Neural cell (in vitro differentiated cells): ENCODE measurements at regions not wholly inside any gene's neighbourhood (a gene's known extent, or its start where the extent isn't known, plus 50 kb on each side); places are given as distances from the start of the nearest gene placed in this dataset.

ENCODE experiments used
- H2AFZ ChIP-seq: fragments of 200-600, 300-800 bp; sonication (generic), shearing (Covaris generic); 2 replicates; pipeline ENCODE4 v1.6.0; 2014; ENCODE audit warnings: low read depth, mild to moderate bottlenecking, antibody characterized with exemption, low read length, moderate library complexity
- H3F3A ChIP-seq: fragments of 200-600 bp; shearing (Covaris generic); 2 replicates; pipeline ENCODE4 v1.6.1; 2016; ENCODE audit warnings: mild to moderate bottlenecking, moderate library complexity, mixed read lengths, antibody characterized with exemption, low read length; ENCODE audit not compliant: insufficient read depth, poor library complexity, severe bottlenecking
- H3K27ac ChIP-seq: fragments of 200-600, 300-800 bp; sonication (generic), shearing (Covaris generic); 2 replicates; pipeline ENCODE4 v1.5.1; 2014; ENCODE audit warnings: mild to moderate bottlenecking, low read length, moderate library complexity
- H3K27me3 ChIP-seq: fragments of 300-800, 200-600 bp; sonication (generic), shearing (Covaris generic); 2 replicates; pipeline ENCODE4 v1.6.0; 2014; ENCODE audit warnings: mild to moderate bottlenecking, low read depth, low read length, moderate library complexity; ENCODE audit not compliant: insufficient read depth
- H3K36me3 ChIP-seq: fragments of 300-800, 200-600 bp; sonication (generic), shearing (Covaris generic); 2 replicates; pipeline ENCODE4 v1.5.1; 2014; ENCODE audit warnings: mild to moderate bottlenecking, antibody characterized with exemption, low read length, moderate library complexity; ENCODE audit not compliant: insufficient read depth
- H3K4me2 ChIP-seq: fragments of 300-800, 200-600 bp; sonication (generic), shearing (Covaris generic); 2 replicates; pipeline ENCODE4 v1.6.0; 2014; ENCODE audit warnings: mild to moderate bottlenecking, low read length
- H3K4me3 ChIP-seq: fragments of 300-800, 200-600 bp; sonication (generic), shearing (Covaris generic); 2 replicates; pipeline ENCODE4 v1.5.1; 2014; ENCODE audit warnings: mild to moderate bottlenecking, low read length, moderate library complexity
- H3K79me2 ChIP-seq: fragments of 200-600 bp; shearing (Covaris generic); replicated peaks from 2 replicates; pipeline ENCODE4 v1.6.0; 2014; ENCODE audit warnings: mild to moderate bottlenecking, low read length, moderate library complexity; ENCODE audit not compliant: insufficient read depth
- H3K9ac ChIP-seq: fragments of 300-800, 200-600 bp; sonication (generic), shearing (Covaris generic); 2 replicates; pipeline ENCODE4 v1.6.1; 2016; ENCODE audit warnings: mild to moderate bottlenecking, low read length, mixed read lengths
- H3K9me2 ChIP-seq: fragments of 200-600 bp; shearing (Covaris generic); 2 replicates; pipeline ENCODE4 v1.6.1; 2016; ENCODE audit warnings: mild to moderate bottlenecking, low read length, mixed read lengths; ENCODE audit not compliant: insufficient read depth
- H3K9me3 ChIP-seq: fragments of 200-600, 300-800 bp; sonication (generic), shearing (Covaris generic); 2 replicates; pipeline ENCODE4 v1.6.1; 2016; ENCODE audit warnings: mild to moderate bottlenecking, mixed run types, low read length, moderate library complexity, mixed read lengths
- H4K20me1 ChIP-seq: fragments of 200-600 bp; shearing (Covaris generic); 2 replicates; pipeline ENCODE4 v1.6.1; 2016; ENCODE audit warnings: mild to moderate bottlenecking, mixed run types; ENCODE audit not compliant: insufficient read depth
- EP300 ChIP-seq: fragments of 450-650 bp; conservative IDR thresholded peaks from 2 replicates; pipeline ENCODE4 v1.6.1; 2014; ENCODE audit warnings: antibody characterized with exemption, mild to moderate bottlenecking, moderate library complexity; ENCODE audit not compliant: poor library complexity, severe bottlenecking
- EZH2 ChIP-seq: fragments of 200-600, 300-800 bp; shearing (Covaris generic), sonication (generic); IDR thresholded peaks from 2 replicates; pipeline ENCODE4 v1.6.1; 2014; ENCODE audit warnings: antibody characterized with exemption, low read length, borderline replicate concordance, mild to moderate bottlenecking; ENCODE audit not compliant: insufficient read depth, poor library complexity, severe bottlenecking
- MXI1 ChIP-seq: fragments of 450-650 bp; conservative IDR thresholded peaks from 2 replicates; pipeline ENCODE4 v1.6.1; 2014; ENCODE audit warnings: antibody characterized with exemption, mild to moderate bottlenecking; ENCODE audit not compliant: poor library complexity, severe bottlenecking
- POLR2AphosphoS5 ChIP-seq: IDR thresholded peaks from 2 replicates; pipeline ENCODE4 v1.6.1; 2012
- RAD21 ChIP-seq: fragments of 450-650 bp; conservative IDR thresholded peaks from 2 replicates; pipeline ENCODE4 v1.6.1; 2014; ENCODE audit warnings: antibody characterized with exemption, mild to moderate bottlenecking, moderate library complexity
- SMC3 ChIP-seq: fragments of 450-650 bp; conservative IDR thresholded peaks from 2 replicates; pipeline ENCODE4 v1.6.1; 2014; ENCODE audit warnings: antibody characterized with exemption, mild to moderate bottlenecking, moderate library complexity; ENCODE audit not compliant: poor library complexity
- TAF1 ChIP-seq: IDR thresholded peaks from 2 replicates; pipeline ENCODE4 v1.6.1; 2012; ENCODE audit warnings: low read depth
- TF ChIP-seq, protein P1 (sequence below): IDR thresholded peaks from 2 replicates; pipeline ENCODE4 v1.6.1; 2012; ENCODE audit warnings: borderline replicate concordance
- TF ChIP-seq, protein P2 (sequence below): fragments of 450-650 bp; IDR thresholded peaks from 2 replicates; pipeline ENCODE4 v1.5.1; 2014; ENCODE audit warnings: antibody characterized with exemption, mild to moderate bottlenecking, moderate library complexity; ENCODE audit not compliant: poor library complexity, severe bottlenecking

DNA sequence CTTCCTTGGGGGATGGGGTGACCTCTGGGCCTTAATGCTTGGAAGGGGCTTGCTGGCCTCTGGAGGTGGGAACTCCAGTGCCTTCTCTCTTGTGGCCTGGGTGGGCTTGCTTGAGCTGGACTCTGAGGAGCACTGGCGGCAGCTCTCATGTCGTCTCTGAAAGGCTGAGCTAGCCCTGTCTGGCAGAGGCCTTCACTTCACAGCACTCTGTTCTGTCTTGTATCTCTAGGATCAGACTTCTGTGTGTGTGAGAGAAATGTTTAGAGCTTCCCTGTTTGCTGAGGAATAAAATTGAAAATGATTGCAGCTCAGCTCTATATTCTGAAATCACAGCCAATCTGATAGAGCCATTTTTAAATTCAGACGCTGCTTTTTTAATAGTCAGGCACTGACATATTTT is 185.3 kb downstream of the KCNRG start:
- H3K9me2 ChIP-seq = no peaks in the 10 kb centered on the region
- H3K9ac ChIP-seq = no peak overlapping the region
- H3F3A ChIP-seq = no peaks in the 10 kb centered on the region
- no peak overlapping the region for H3K4me2 ChIP-seq
- no peaks in the 10 kb centered on the region for H3K79me2 ChIP-seq
- no peak overlapping the region for H2AFZ ChIP-seq
- H4K20me1 ChIP-seq = no peaks in the 10 kb centered on the region
- no peaks in the 10 kb centered on the region for H3K27me3 ChIP-seq
- no peaks in the 10 kb centered on the region for H3K36me3 ChIP-seq
- no peak for TF ChIP-seq TAF1
- TF ChIP-seq MXI1 = no peak
- TF ChIP-seq EZH2 = no peak
- TF ChIP-seq, protein P1, sequence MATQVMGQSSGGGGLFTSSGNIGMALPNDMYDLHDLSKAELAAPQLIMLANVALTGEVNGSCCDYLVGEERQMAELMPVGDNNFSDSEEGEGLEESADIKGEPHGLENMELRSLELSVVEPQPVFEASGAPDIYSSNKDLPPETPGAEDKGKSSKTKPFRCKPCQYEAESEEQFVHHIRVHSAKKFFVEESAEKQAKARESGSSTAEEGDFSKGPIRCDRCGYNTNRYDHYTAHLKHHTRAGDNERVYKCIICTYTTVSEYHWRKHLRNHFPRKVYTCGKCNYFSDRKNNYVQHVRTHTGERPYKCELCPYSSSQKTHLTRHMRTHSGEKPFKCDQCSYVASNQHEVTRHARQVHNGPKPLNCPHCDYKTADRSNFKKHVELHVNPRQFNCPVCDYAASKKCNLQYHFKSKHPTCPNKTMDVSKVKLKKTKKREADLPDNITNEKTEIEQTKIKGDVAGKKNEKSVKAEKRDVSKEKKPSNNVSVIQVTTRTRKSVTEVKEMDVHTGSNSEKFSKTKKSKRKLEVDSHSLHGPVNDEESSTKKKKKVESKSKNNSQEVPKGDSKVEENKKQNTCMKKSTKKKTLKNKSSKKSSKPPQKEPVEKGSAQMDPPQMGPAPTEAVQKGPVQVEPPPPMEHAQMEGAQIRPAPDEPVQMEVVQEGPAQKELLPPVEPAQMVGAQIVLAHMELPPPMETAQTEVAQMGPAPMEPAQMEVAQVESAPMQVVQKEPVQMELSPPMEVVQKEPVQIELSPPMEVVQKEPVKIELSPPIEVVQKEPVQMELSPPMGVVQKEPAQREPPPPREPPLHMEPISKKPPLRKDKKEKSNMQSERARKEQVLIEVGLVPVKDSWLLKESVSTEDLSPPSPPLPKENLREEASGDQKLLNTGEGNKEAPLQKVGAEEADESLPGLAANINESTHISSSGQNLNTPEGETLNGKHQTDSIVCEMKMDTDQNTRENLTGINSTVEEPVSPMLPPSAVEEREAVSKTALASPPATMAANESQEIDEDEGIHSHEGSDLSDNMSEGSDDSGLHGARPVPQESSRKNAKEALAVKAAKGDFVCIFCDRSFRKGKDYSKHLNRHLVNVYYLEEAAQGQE = no peak
- no peak for TF ChIP-seq RAD21
- no peak for TF ChIP-seq POLR2AphosphoS5
- TF ChIP-seq, protein P2, sequence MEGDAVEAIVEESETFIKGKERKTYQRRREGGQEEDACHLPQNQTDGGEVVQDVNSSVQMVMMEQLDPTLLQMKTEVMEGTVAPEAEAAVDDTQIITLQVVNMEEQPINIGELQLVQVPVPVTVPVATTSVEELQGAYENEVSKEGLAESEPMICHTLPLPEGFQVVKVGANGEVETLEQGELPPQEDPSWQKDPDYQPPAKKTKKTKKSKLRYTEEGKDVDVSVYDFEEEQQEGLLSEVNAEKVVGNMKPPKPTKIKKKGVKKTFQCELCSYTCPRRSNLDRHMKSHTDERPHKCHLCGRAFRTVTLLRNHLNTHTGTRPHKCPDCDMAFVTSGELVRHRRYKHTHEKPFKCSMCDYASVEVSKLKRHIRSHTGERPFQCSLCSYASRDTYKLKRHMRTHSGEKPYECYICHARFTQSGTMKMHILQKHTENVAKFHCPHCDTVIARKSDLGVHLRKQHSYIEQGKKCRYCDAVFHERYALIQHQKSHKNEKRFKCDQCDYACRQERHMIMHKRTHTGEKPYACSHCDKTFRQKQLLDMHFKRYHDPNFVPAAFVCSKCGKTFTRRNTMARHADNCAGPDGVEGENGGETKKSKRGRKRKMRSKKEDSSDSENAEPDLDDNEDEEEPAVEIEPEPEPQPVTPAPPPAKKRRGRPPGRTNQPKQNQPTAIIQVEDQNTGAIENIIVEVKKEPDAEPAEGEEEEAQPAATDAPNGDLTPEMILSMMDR = no peak
- no peak for TF ChIP-seq SMC3
- no peak for TF ChIP-seq EP300
- no peaks in the 10 kb centered on the region for H3K9me3 ChIP-seq
- no peak overlapping the region for H3K27ac ChIP-seq
- H3K4me3 ChIP-seq = no peak overlapping the region

DNA sequence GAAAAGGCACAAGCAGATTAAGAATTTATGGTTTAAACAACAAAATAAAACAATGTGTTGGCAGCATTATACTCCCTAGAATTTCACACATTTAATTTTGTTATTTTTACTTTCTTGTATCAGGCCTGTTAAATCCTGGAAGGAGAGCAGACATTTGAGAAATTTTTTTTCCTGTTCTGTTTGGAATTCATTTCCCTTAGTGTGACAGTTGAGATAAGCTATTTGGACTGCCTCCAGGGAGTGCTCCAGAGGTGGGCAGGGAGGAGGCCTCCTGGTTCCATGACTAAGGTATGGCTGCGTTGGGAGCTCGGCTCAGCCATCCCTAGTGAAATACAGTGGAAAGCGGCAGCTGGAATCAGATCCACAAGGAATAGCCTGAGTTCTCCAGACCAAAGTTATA is 185.7 kb downstream of the KCNRG start:
- Histone ChIP-seq H4K20me1 (no peaks in the 10 kb centered on the region), H3K79me2 (no peaks in the 10 kb centered on the region), H3K9me3 (no peaks in the 10 kb centered on the region), H3K9me2 (no peaks in the 10 kb centered on the region), H2AFZ (no peak overlapping the region), H3K27me3 (no peaks in the 10 kb centered on the region), H3F3A (no peaks in the 10 kb centered on the region), H3K4me3 (no peak overlapping the region), H3K36me3 (no peaks in the 10 kb centered on the region), H3K4me2 (no peak overlapping the region), H3K9ac (no peak overlapping the region), H3K27ac (no peak overlapping the region)
- TF ChIP-seq, protein P2 = no peak
- TF ChIP-seq MXI1 = no peak
- TF ChIP-seq EZH2 = no peak
- TF ChIP-seq, protein P1 = no peak
- no peak for TF ChIP-seq RAD21
- no peak for TF ChIP-seq EP300
- no peak for TF ChIP-seq TAF1
- no peak for TF ChIP-seq SMC3
- TF ChIP-seq POLR2AphosphoS5 = no peak
